GM12878 (cell line): ENCODE measurements at regions not wholly inside any gene's neighbourhood (a gene's known extent, or its start where the extent isn't known, plus 50 kb on each side); places are given as distances from the start of the nearest gene placed in this dataset.

Source experiments
- DPF2 ChIP-seq: fragments of 450-650 bp; IDR thresholded peaks from 2 replicates; pipeline ENCODE4 v1.6.1; 2017; ENCODE audit warnings: mild to moderate bottlenecking
- ESRRA ChIP-seq: IDR thresholded peaks from 2 replicates; pipeline ENCODE4 v1.6.1; 2012; ENCODE audit warnings: mild to moderate bottlenecking, low read length, improper control_type of control experiment
- KAT2A ChIP-seq: conservative IDR thresholded peaks from 2 replicates; pipeline ENCODE4 v1.6.1; 2011; ENCODE audit warnings: low read depth, low read length; ENCODE audit not compliant: control insufficient read depth
- MEF2A ChIP-seq: IDR thresholded peaks from 2 replicates; pipeline ENCODE4 v1.6.1; 2011; ENCODE audit warnings: low read depth, mild to moderate bottlenecking, low read length, moderate library complexity; ENCODE audit not compliant: insufficient read depth
- POLR2A ChIP-seq: IDR thresholded peaks from 2 replicates; pipeline ENCODE4 v1.6.1; 2011; ENCODE audit warnings: low read depth, mild to moderate bottlenecking, low read length
- TAF1 ChIP-seq: IDR thresholded peaks from 2 replicates; pipeline ENCODE4 v1.6.1; 2011; ENCODE audit warnings: mild to moderate bottlenecking, low read depth, low read length, borderline replicate concordance
- TCF12 ChIP-seq: IDR thresholded peaks from 2 replicates; pipeline ENCODE4 v1.6.1; 2011; ENCODE audit warnings: low read depth, mild to moderate bottlenecking, low read length
- ZSCAN29 ChIP-seq: fragments of 450-650 bp; IDR thresholded peaks from 2 replicates; pipeline ENCODE4 v1.6.1; 2017; ENCODE audit warnings: mild to moderate bottlenecking, moderate library complexity
- TF ChIP-seq, protein P1 (sequence below): IDR thresholded peaks from 2 replicates; pipeline ENCODE4 v1.6.1; 2011; ENCODE audit warnings: borderline replicate concordance, low read depth, mild to moderate bottlenecking, moderate library complexity, mixed read lengths, low read length; ENCODE audit not compliant: insufficient read depth; ENCODE audit errors: extremely low read length
- TF ChIP-seq, protein P2 (sequence below): IDR thresholded peaks from 2 replicates; pipeline ENCODE4 v1.6.1; 2012; ENCODE audit warnings: improper control_type of control experiment, low read depth, low read length; ENCODE audit not compliant: insufficient replicate concordance
- TF ChIP-seq, protein P3 (sequence below): IDR thresholded peaks from 2 replicates; pipeline ENCODE4 v1.6.1; 2012; ENCODE audit warnings: low read depth, low read length, improper control_type of control experiment

DNA sequence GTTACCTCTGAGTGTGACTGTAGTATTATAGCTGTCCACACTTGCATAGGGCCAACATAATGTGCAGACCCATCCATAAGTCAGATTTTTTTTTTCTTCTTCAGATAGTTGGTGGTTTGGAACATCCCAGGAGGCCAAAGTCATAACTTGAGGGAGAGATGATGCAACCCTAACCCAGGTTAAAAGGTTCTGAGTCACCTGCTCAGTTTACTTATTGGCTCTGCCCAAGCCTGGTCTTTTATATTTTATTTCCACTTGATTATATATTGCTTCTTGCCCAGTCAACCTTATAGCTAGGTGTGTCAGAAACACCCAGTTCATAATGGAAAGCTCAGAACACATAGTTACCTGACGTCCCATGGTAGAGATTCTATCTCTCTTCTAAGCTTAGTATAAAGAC, 113.1 kb upstream of the PCSK1 start (continued):
- no peak for TF ChIP-seq KAT2A
- TF ChIP-seq TCF12: no peak
- TF ChIP-seq, protein P1, sequence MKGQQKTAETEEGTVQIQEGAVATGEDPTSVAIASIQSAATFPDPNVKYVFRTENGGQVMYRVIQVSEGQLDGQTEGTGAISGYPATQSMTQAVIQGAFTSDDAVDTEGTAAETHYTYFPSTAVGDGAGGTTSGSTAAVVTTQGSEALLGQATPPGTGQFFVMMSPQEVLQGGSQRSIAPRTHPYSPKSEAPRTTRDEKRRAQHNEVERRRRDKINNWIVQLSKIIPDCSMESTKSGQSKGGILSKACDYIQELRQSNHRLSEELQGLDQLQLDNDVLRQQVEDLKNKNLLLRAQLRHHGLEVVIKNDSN: no peak
- TF ChIP-seq POLR2A: no peak
- no peak for TF ChIP-seq MEF2A
- TF ChIP-seq, protein P2, sequence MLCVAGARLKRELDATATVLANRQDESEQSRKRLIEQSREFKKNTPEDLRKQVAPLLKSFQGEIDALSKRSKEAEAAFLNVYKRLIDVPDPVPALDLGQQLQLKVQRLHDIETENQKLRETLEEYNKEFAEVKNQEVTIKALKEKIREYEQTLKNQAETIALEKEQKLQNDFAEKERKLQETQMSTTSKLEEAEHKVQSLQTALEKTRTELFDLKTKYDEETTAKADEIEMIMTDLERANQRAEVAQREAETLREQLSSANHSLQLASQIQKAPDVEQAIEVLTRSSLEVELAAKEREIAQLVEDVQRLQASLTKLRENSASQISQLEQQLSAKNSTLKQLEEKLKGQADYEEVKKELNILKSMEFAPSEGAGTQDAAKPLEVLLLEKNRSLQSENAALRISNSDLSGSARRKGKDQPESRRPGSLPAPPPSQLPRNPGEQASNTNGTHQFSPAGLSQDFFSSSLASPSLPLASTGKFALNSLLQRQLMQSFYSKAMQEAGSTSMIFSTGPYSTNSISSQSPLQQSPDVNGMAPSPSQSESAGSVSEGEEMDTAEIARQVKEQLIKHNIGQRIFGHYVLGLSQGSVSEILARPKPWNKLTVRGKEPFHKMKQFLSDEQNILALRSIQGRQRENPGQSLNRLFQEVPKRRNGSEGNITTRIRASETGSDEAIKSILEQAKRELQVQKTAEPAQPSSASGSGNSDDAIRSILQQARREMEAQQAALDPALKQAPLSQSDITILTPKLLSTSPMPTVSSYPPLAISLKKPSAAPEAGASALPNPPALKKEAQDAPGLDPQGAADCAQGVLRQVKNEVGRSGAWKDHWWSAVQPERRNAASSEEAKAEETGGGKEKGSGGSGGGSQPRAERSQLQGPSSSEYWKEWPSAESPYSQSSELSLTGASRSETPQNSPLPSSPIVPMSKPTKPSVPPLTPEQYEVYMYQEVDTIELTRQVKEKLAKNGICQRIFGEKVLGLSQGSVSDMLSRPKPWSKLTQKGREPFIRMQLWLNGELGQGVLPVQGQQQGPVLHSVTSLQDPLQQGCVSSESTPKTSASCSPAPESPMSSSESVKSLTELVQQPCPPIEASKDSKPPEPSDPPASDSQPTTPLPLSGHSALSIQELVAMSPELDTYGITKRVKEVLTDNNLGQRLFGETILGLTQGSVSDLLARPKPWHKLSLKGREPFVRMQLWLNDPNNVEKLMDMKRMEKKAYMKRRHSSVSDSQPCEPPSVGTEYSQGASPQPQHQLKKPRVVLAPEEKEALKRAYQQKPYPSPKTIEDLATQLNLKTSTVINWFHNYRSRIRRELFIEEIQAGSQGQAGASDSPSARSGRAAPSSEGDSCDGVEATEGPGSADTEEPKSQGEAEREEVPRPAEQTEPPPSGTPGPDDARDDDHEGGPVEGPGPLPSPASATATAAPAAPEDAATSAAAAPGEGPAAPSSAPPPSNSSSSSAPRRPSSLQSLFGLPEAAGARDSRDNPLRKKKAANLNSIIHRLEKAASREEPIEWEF: no peak
- TF ChIP-seq DPF2: no peak
- TF ChIP-seq ZSCAN29: no peak
- no peak for TF ChIP-seq ESRRA
- TF ChIP-seq TAF1: no peak
- TF ChIP-seq, protein P3, sequence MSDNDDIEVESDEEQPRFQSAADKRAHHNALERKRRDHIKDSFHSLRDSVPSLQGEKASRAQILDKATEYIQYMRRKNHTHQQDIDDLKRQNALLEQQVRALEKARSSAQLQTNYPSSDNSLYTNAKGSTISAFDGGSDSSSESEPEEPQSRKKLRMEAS: no peak
